HCT116 (cell line): ENCODE measurements at regions not wholly inside any gene's neighbourhood (a gene's known extent, or its start where the extent isn't known, plus 50 kb on each side); places are given as distances from the start of the nearest gene placed in this dataset.

Source experiments
- ATAC-seq: fragments of 200-7000 bp; cut with Tn5 transposase; 2 replicates; pipeline ENCODE4 v1.9.1; 2020; ENCODE audit warnings: mild to moderate bottlenecking, moderate library complexity
- BruUV-seq: library from RNA; stranded (reverse); fragments of 400-500 nt; replicated peaks from 2 replicates; lab custom pipeline; 2021; lab: Mats Ljungman, UMichigan
- CTCF ChIA-PET: fragments of 300-600 bp; sonication (Branson Sonifier 250); formaldehyde crosslinking; loops from one replicate; lab custom pipeline; 2021; ENCODE audit warnings: antibody characterized with exemption; lab: Charles Lee
- POLR2A ChIA-PET: fragments of 300-600, 350-600 bp; sonication (Branson Sonifier 250); formaldehyde crosslinking; loops from one replicate; lab custom pipeline; 2021; ENCODE audit warnings: antibody characterized with exemption; lab: Charles Lee
- RAD21 ChIA-PET, 2 experiments: fragments of 300-600 bp; sonication (Branson Sonifier 250); formaldehyde crosslinking; loops; one replicate each; lab custom pipeline; 2023; ENCODE audit warnings: low total read pairs in 2 of 2; ENCODE audit not compliant: uncharacterized antibody in 2 of 2, unreplicated experiment in 2 of 2, low non-redundant PET in 1 of 2; lab: Charles Lee
- DNase-seq: peaks from one replicate; pipeline ENCODE4 v3.0.0-alpha.2; 2010; ENCODE audit warnings: low read depth, low spot score
- H2AFZ ChIP-seq: fragments of 200-600 bp; shearing (Covaris generic), sonication (generic); 2 replicates; pipeline ENCODE4 v1.6.1; 2017; ENCODE audit warnings: low read depth, mixed run types, mixed read lengths, antibody characterized with exemption, low read length; ENCODE audit not compliant: poor library complexity, severe bottlenecking
- H3K27ac ChIP-seq: 2 replicates; pipeline ENCODE4 v1.5.1; 2012; ENCODE audit warnings: low read depth, low read length
- H3K27me3 ChIP-seq: fragments of 200-600 bp; sonication (generic); 2 replicates; pipeline ENCODE4 v1.6.1; 2016; ENCODE audit warnings: mixed run types, low read length, mixed read lengths; ENCODE audit not compliant: insufficient read depth
- H3K36me3 ChIP-seq, 2 experiments: fragments of 200-500 bp in 1 of 2; fragments of 200-600 bp in 1 of 2; sonication (Bioruptor generic) in 1 of 2; sonication (generic) in 1 of 2; 2 replicates each; pipeline versions ENCODE4 v1.5.1 to v1.6.1; 2014 to 2016; ENCODE audit warnings: low read length in 2 of 2, inconsistent platforms in 1 of 2, mixed read lengths in 1 of 2, mixed run types in 1 of 2; ENCODE audit not compliant: insufficient read depth in 2 of 2, control insufficient read depth in 1 of 2
- H3K4me1 ChIP-seq, 2 experiments: fragments of 200-600 bp in 1 of 2; sonication (generic) in 1 of 2; 2 replicates each; pipeline versions ENCODE4 v1.5.1 to v1.6.1; 2012 to 2017; ENCODE audit warnings: low read length in 2 of 2, inconsistent platforms in 1 of 2, mild to moderate bottlenecking in 1 of 2, mixed read lengths in 1 of 2, mixed run types in 1 of 2, moderate library complexity in 1 of 2; ENCODE audit not compliant: insufficient read depth in 2 of 2, control insufficient read depth in 1 of 2
- H3K4me2 ChIP-seq: fragments of 200-600 bp; sonication (generic); 2 replicates; pipeline ENCODE4 v1.6.1; 2017; ENCODE audit warnings: mixed run types, low read length, mixed read lengths
- H3K4me3 ChIP-seq, 2 experiments: fragments of 200-600 bp in 1 of 2; sonication (generic) in 1 of 2; replicated peaks in 1 of 2; 2 replicates each; pipeline ENCODE4 v1.5.1; 2011 to 2016; ENCODE audit warnings: low read length in 2 of 2, control low read depth in 1 of 2, low read depth in 1 of 2, mild to moderate bottlenecking in 1 of 2, mixed read lengths in 1 of 2, mixed run types in 1 of 2
- H3K79me2 ChIP-seq: fragments of 200-600 bp; sonication (generic); 2 replicates; pipeline ENCODE4 v1.6.1; 2017; ENCODE audit warnings: mild to moderate bottlenecking, mixed run types, low read length, moderate library complexity, mixed read lengths; ENCODE audit not compliant: insufficient read depth
- H3K9ac ChIP-seq: fragments of 200-600 bp; sonication (generic); 2 replicates; pipeline ENCODE4 v1.6.1; 2016; ENCODE audit warnings: low read length, mixed read lengths
- H3K9me2 ChIP-seq: fragments of 200-600 bp; sonication (generic), shearing (Covaris generic); 2 replicates; pipeline ENCODE4 v1.6.1; 2017; ENCODE audit warnings: mixed run types, mild to moderate bottlenecking, moderate library complexity; ENCODE audit not compliant: insufficient read depth
- H3K9me3 ChIP-seq, 2 experiments: fragments of 200-500 bp in 1 of 2; fragments of 200-600 bp in 1 of 2; sonication (Bioruptor generic) in 1 of 2; sonication (generic) in 1 of 2; 2 replicates each; pipeline ENCODE4 v1.6.1; 2014 to 2017; ENCODE audit warnings: low read length in 2 of 2, mixed read lengths in 2 of 2, inconsistent platforms in 1 of 2, low read depth in 1 of 2, mild to moderate bottlenecking in 1 of 2, mixed run types in 1 of 2, moderate library complexity in 1 of 2; ENCODE audit not compliant: control insufficient read depth in 1 of 2, insufficient read depth in 1 of 2
- H4K20me1 ChIP-seq: fragments of 200-600 bp; sonication (generic), shearing (Covaris generic); 2 replicates; pipeline ENCODE4 v1.6.1; 2017; ENCODE audit warnings: mixed run types, mild to moderate bottlenecking, moderate library complexity; ENCODE audit not compliant: insufficient read depth
- EGR1 ChIP-seq: IDR thresholded peaks from 2 replicates; pipeline ENCODE4 v1.6.1; 2012; ENCODE audit warnings: low read depth
- ELF1 ChIP-seq: IDR thresholded peaks from 2 replicates; pipeline ENCODE4 v1.6.1; 2012; ENCODE audit warnings: low read depth, borderline replicate concordance
- FOSL1 ChIP-seq: IDR thresholded peaks from 2 replicates; pipeline ENCODE4 v1.6.1; 2012; ENCODE audit warnings: low read depth
- POLR2AphosphoS5 ChIP-seq: IDR thresholded peaks from 2 replicates; pipeline ENCODE4 v1.6.1; 2011; ENCODE audit warnings: mild to moderate bottlenecking, low read depth, low read length, moderate library complexity
- RAD21 ChIP-seq: IDR thresholded peaks from 2 replicates; pipeline ENCODE4 v1.6.1; 2012; ENCODE audit warnings: low read depth, mild to moderate bottlenecking
- ZNF274 ChIP-seq: fragments of 200-500 bp; sonication (Bioruptor generic); IDR thresholded peaks from 2 replicates; pipeline ENCODE4 v1.6.1; 2014; ENCODE audit warnings: mild to moderate bottlenecking, low read depth, low read length, inconsistent platforms
- intact Hi-C: fragments of 100-400 bp; cut with micrococcal nuclease; formaldehyde crosslinking; loops from 2 replicates; pipeline ENCODE4 v1.10.0; 2022
- TF ChIP-seq, protein P1 (sequence below), 3 experiments: fragments of 200-600 bp in 1 of 3; sonication (generic) in 1 of 3; IDR thresholded peaks in 2 of 3; conservative IDR thresholded peaks in 1 of 3; 2 replicates each; pipeline ENCODE4 v1.5.1; 2012 to 2017; ENCODE audit warnings: low read depth in 2 of 3, low read length in 2 of 3, antibody characterized with exemption in 1 of 3, borderline replicate concordance in 1 of 3, control low read depth in 1 of 3, mild to moderate bottlenecking in 1 of 3, mixed read lengths in 1 of 3, mixed run types in 1 of 3, moderate library complexity in 1 of 3; ENCODE audit not compliant: insufficient read depth in 1 of 3
- TF ChIP-seq, protein P2 (sequence below): IDR thresholded peaks from 2 replicates; pipeline ENCODE4 v1.6.1; 2011; ENCODE audit warnings: mild to moderate bottlenecking, low read length, moderate library complexity; ENCODE audit not compliant: insufficient replicate concordance; ENCODE audit errors: extremely low read depth

DNA sequence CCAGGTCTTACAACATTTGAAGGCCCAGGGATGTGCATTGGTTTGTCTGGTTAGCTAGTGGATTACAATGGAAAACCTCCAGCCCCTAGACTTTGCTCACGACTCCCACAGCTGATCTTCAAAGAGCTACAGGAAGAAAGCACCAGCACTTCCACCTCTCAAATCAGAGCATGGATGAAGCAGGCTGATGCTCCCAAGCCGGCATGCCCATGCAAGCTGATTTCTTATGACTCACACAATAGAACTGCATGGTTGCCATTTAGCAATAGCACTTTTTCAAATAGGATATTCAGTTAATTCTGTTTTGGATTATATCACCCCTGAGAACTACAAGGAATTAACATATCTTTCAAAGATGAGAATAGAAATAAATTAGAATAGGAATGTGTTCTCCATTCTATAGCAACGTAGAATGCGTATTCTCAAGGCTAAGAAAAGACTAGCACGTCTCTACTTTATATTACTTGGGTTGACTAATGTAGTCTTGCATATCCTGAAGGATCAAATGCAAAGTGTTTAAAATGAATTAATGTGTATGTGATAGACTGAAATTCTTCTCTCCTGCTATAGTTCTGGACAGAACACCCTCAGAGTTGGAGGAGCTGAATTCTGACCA is 292.4 kb downstream of the TRIB2 start:
- H4K20me1 ChIP-seq: no peaks in the 10 kb centered on the region
- no peaks in the 10 kb centered on the region for H3K27me3 ChIP-seq
- H3K79me2 ChIP-seq: no peaks in the 10 kb centered on the region
- H3K27ac ChIP-seq: no peak overlapping the region
- intact Hi-C loops: loop anchor here (5.0 to 10.0 kb wide), 4 partner anchors 127 to 1144 kb away; partner anchors contain the start of gene TRIB2
- no peaks in the 10 kb centered on the region for H3K9me3 ChIP-seq
- H2AFZ ChIP-seq: no peak overlapping the region
- no peaks in the 10 kb centered on the region for H3K36me3 ChIP-seq
- TF ChIP-seq ELF1: no peak
- TF ChIP-seq FOSL1: no peak
- TF ChIP-seq, protein P1, sequence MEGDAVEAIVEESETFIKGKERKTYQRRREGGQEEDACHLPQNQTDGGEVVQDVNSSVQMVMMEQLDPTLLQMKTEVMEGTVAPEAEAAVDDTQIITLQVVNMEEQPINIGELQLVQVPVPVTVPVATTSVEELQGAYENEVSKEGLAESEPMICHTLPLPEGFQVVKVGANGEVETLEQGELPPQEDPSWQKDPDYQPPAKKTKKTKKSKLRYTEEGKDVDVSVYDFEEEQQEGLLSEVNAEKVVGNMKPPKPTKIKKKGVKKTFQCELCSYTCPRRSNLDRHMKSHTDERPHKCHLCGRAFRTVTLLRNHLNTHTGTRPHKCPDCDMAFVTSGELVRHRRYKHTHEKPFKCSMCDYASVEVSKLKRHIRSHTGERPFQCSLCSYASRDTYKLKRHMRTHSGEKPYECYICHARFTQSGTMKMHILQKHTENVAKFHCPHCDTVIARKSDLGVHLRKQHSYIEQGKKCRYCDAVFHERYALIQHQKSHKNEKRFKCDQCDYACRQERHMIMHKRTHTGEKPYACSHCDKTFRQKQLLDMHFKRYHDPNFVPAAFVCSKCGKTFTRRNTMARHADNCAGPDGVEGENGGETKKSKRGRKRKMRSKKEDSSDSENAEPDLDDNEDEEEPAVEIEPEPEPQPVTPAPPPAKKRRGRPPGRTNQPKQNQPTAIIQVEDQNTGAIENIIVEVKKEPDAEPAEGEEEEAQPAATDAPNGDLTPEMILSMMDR (IDR thresholded peaks at IDR 0.05 in 2 of 3, conservative IDR thresholded peaks at IDR 0.05 in 1 of 3; ENCODE audit: borderline replicate concordance in 1 of 3, insufficient read depth in 1 of 3, low read depth in 2 of 3, low read length in 2 of 3): no peak
- TF ChIP-seq, protein P2, sequence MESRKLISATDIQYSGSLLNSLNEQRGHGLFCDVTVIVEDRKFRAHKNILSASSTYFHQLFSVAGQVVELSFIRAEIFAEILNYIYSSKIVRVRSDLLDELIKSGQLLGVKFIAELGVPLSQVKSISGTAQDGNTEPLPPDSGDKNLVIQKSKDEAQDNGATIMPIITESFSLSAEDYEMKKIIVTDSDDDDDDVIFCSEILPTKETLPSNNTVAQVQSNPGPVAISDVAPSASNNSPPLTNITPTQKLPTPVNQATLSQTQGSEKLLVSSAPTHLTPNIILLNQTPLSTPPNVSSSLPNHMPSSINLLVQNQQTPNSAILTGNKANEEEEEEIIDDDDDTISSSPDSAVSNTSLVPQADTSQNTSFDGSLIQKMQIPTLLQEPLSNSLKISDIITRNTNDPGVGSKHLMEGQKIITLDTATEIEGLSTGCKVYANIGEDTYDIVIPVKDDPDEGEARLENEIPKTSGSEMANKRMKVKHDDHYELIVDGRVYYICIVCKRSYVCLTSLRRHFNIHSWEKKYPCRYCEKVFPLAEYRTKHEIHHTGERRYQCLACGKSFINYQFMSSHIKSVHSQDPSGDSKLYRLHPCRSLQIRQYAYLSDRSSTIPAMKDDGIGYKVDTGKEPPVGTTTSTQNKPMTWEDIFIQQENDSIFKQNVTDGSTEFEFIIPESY: no peak
- no peak for TF ChIP-seq ZNF274
- TF ChIP-seq RAD21: no peak
- no peak for TF ChIP-seq EGR1
- TF ChIP-seq POLR2AphosphoS5: no peak
- no TSS peak for BruUV-seq
- H3K9me2 ChIP-seq: no peaks in the 10 kb centered on the region
- CTCF ChIA-PET: no interaction called here
- H3K4me3 ChIP-seq: no peak overlapping the region
- no peak overlapping the region for H3K9ac ChIP-seq
- no peak overlapping the region for H3K4me2 ChIP-seq
- peaks cover 0 to 3% of the 10 kb centered on the region in 2 experiments; a peak in 2 of 4 replicates for H3K4me1 ChIP-seq
- DNase-seq (no peak), ATAC-seq (no peak)
- POLR2A ChIA-PET: no interaction called here
- RAD21 ChIA-PET: interaction anchor here in 1 of 2 experiments (0.6 kb wide), 1 partner anchor 29 kb away, joined by 3 read pairs; no protein-coding TSS in a partner anchor
